ENCODE measurements at regions not wholly inside any gene's neighbourhood (a gene's known extent, or its start where the extent isn't known, plus 50 kb on each side); places are given as distances from the start of the nearest gene placed in this dataset.

DNA sequence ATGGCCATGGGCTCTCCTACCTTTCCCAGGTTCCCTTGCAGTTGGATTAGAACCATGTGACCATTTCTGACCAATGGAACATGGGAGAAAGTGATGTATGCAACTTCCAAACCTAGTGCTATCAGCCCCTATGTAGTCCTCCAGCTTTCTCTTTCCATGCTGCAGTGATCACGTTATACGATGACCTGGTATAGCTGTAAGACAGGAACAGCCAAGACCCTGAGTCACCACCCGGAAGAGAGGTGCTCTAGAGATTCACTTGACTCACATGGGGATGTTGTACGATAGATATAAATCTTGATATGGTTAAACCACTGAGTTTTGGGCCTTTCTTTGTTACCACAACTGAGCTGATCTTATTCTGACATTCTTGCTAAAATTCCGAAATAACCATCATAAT is 65.1 kb downstream of the NOG start:
- no peak overlapping the region for H3K27ac ChIP-seq (ENCODE audit: low read depth, low read length)
- H2AFZ ChIP-seq (ENCODE audit: low read length), result no peak overlapping the region
- H4K20me1 ChIP-seq (replicated peaks in 1 of 2; ENCODE audit: control insufficient read depth in 1 of 2, insufficient read depth in 2 of 2, low read length in 2 of 2), result no peaks in the 10 kb centered on the region
- no peak overlapping the region for H2BK5ac ChIP-seq (ENCODE audit: low read depth, low read length)
- H3K9me3 ChIP-seq (ENCODE audit: insufficient read depth in 2 of 2, low read depth in 1 of 2, low read length in 1 of 2), result no peaks in the 10 kb centered on the region
- no peaks in the 10 kb centered on the region for H3K36me3 ChIP-seq (ENCODE audit: control insufficient read depth in 2 of 4, insufficient read depth in 4 of 4, low read length in 3 of 4)
- ChIA-PET POLR2A (ENCODE audit: partially characterized antibody) (no interaction called here), CTCF (ENCODE audit: partially characterized antibody) (interaction anchor here (0.6 to 1.6 kb wide), 5 partner anchors 14 to 130 kb away, joined by 3 to 5 read pairs (median 4); no protein-coding TSS in a partner anchor)
- no peak for FAIRE-seq
- H3K4me1 ChIP-seq (replicated peaks in 1 of 4; ENCODE audit: control insufficient read depth in 3 of 4, insufficient read depth in 4 of 4, low read length in 3 of 4), result 0 out of 7 replicates have a peak, but pooled peaks cover 0 to 1% (median 0%) of the 10 kb centered on the region in 4 experiments
- H2AK5ac ChIP-seq (ENCODE audit: low read depth, low read length), result no peak overlapping the region
- DNase-seq (ENCODE audit: low read depth in 1 of 2, low spot score in 2 of 2), result no peak
- no peak overlapping the region for H2BK120ac ChIP-seq (replicated peaks; ENCODE audit: low read depth, low read length)
- H3K14ac ChIP-seq (ENCODE audit: insufficient read length), result no peak overlapping the region
- no peak overlapping the region for H3K4me2 ChIP-seq (ENCODE audit: insufficient read depth in 1 of 2, low read depth in 2 of 2, low read length in 2 of 2)
- H3K4ac ChIP-seq (replicated peaks; ENCODE audit: insufficient read length, low read depth, low read length), result no peak overlapping the region
- no peak overlapping the region for H3K23ac ChIP-seq (ENCODE audit: insufficient read length)
- no peak overlapping the region for H3K9ac ChIP-seq (replicated peaks in 1 of 4; ENCODE audit: extremely low read depth in 1 of 4, low read depth in 3 of 4, low read length in 3 of 4)
- no peaks in the 10 kb centered on the region for H3K23me2 ChIP-seq (ENCODE audit: low read depth, low read length)
- no peaks in the 10 kb centered on the region for H3K79me2 ChIP-seq (ENCODE audit: control insufficient read depth in 1 of 2, insufficient read depth in 2 of 2, low read length in 2 of 2)
- H3K56ac ChIP-seq (replicated peaks; ENCODE audit: insufficient read length, low read depth, low read length), result no peak overlapping the region
- H3K27me3 ChIP-seq (replicated peaks in 1 of 4; ENCODE audit: control insufficient read depth in 3 of 4, extremely low read depth in 1 of 4, insufficient read depth in 3 of 4, low read length in 3 of 4), result peaks cover 0 to 2% (median 0%) of the 10 kb centered on the region in 4 experiments; a peak in 1 of 7 replicates
- no peak overlapping the region for H2BK20ac ChIP-seq (ENCODE audit: low read length)
- no peak overlapping the region for H4K8ac ChIP-seq (ENCODE audit: extremely low read depth, insufficient read depth, low read length)
- no peak overlapping the region for H4K91ac ChIP-seq (replicated peaks; ENCODE audit: insufficient read length, low read length)
- no peak overlapping the region for H4K5ac ChIP-seq (ENCODE audit: insufficient read length, low read depth, low read length)
- WGBS, 2 experiments (ENCODE audit: extremely low coverage in 1 of 2, insufficient coverage in 1 of 2, insufficient read length in 1 of 2, insufficient replicate concordance in 2 of 2, low coverage in 1 of 2, low lambda C conversion rate in 2 of 2, missing lambda C conversion rate in 1 of 2), result 100% methylated on average over 5 of the region's 5 CpGs; no CpG with 5 or more reads in 1 of the 2 experiments
- H3K79me1 ChIP-seq (ENCODE audit: low read depth, low read length), result no peaks in the 10 kb centered on the region
- H2BK15ac ChIP-seq (ENCODE audit: low read length), result no peak overlapping the region
- no peak overlapping the region for H3K18ac ChIP-seq (ENCODE audit: extremely low read depth, low read length)
- H2BK12ac ChIP-seq (ENCODE audit: low read depth, low read length), result no peak overlapping the region
- H3K4me3 ChIP-seq (ENCODE audit: extremely low read depth in 1 of 4, insufficient read depth in 2 of 4, low read depth in 3 of 4, low read length in 4 of 4), result no peak overlapping the region
- TF ChIP-seq JUND (IDR thresholded peaks at IDR 0.05; ENCODE audit: low read length) (no peak), CEBPB (IDR thresholded peaks at IDR 0.05; ENCODE audit: low read depth, low read length) (no peak), HDAC2 (IDR thresholded peaks at IDR 0.05; ENCODE audit: borderline replicate concordance in 1 of 2, low read depth in 2 of 2, low read length in 2 of 2) (no peak), EGR1 (IDR thresholded peaks at IDR 0.05; ENCODE audit: borderline replicate concordance, low read depth, low read length) (no peak), TEAD4 (IDR thresholded peaks at IDR 0.05; ENCODE audit: low read depth, low read length) (no peak), ZNF274 (IDR thresholded peaks at IDR 0.05; ENCODE audit: borderline replicate concordance, extremely low read depth, low read length) (no peak), NANOG (IDR thresholded peaks at IDR 0.05; ENCODE audit: insufficient read depth, low read depth, low read length, poor library complexity, severe bottlenecking) (no peak), POLR2AphosphoS5 (IDR thresholded peaks at IDR 0.05; ENCODE audit: low read depth, low read length) (no peak), KDM4A (IDR thresholded peaks at IDR 0.05; ENCODE audit: low read depth, low read length, severe bottlenecking) (no peak), RAD21 (IDR thresholded peaks at IDR 0.05 in 1 of 2, conservative IDR thresholded peaks at IDR 0.05 in 1 of 2; ENCODE audit: low read depth in 2 of 2, low read length in 2 of 2) (no peak), EZH2 (IDR thresholded peaks at IDR 0.05; ENCODE audit: low read depth, low read length, severe bottlenecking) (no peak), CBX8 (IDR thresholded peaks at IDR 0.05; ENCODE audit: borderline replicate concordance, low read depth, low read length) (no peak), YY1 (IDR thresholded peaks at IDR 0.05; ENCODE audit: low read depth, low read length) (no peak)
- TF ChIP-seq, protein P1, sequence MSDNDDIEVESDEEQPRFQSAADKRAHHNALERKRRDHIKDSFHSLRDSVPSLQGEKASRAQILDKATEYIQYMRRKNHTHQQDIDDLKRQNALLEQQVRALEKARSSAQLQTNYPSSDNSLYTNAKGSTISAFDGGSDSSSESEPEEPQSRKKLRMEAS (IDR thresholded peaks at IDR 0.05), result no peak
